Activated CD4-positive, alpha-beta T cell treated with anti-CD3 and anti-CD28 coated beads, Interleukin-2, amount 10 ng/mL, durations not matched to agents 7 days and 5 days (primary cell): ENCODE measurements at regions not wholly inside any gene's neighbourhood (a gene's known extent, or its start where the extent isn't known, plus 50 kb on each side); places are given as distances from the start of the nearest gene placed in this dataset.

ENCODE experiments used
- CTCF ChIA-PET: fragments of 350-600 bp; sonication (Branson Sonifier 250); formaldehyde crosslinking; loops from one replicate; lab custom pipeline; 2021; ENCODE audit warnings: antibody characterized with exemption; lab: Charles Lee
- POLR2A ChIA-PET: fragments of 350-600 bp; sonication (Branson Sonifier 250); formaldehyde crosslinking; loops from one replicate; lab custom pipeline; 2021; ENCODE audit warnings: antibody characterized with exemption; lab: Charles Lee
- DNase-seq: peaks from one replicate; pipeline ENCODE4 v3.0.0-alpha.2; 2020
- H3K27ac Mint-ChIP-seq: one replicate; pipeline ENCODE4 v1.8.0; 2021; ENCODE audit warnings: mild to moderate bottlenecking, moderate library complexity, mixed read lengths
- H3K27me3 Mint-ChIP-seq: one replicate; pipeline ENCODE4 v1.8.0; 2021; ENCODE audit warnings: mixed read lengths
- H3K36me3 Mint-ChIP-seq: one replicate; pipeline ENCODE4 v1.8.0; 2021; ENCODE audit warnings: low read depth, mixed read lengths
- H3K4me1 Mint-ChIP-seq: one replicate; pipeline ENCODE4 v1.8.0; 2021; ENCODE audit warnings: mixed read lengths
- H3K4me3 Mint-ChIP-seq: one replicate; pipeline ENCODE4 v1.8.0; 2021; ENCODE audit warnings: mild to moderate bottlenecking, moderate library complexity, mixed read lengths
- H3K9me3 Mint-ChIP-seq: one replicate; pipeline ENCODE4 v1.8.0; 2021; ENCODE audit warnings: mixed read lengths

DNA sequence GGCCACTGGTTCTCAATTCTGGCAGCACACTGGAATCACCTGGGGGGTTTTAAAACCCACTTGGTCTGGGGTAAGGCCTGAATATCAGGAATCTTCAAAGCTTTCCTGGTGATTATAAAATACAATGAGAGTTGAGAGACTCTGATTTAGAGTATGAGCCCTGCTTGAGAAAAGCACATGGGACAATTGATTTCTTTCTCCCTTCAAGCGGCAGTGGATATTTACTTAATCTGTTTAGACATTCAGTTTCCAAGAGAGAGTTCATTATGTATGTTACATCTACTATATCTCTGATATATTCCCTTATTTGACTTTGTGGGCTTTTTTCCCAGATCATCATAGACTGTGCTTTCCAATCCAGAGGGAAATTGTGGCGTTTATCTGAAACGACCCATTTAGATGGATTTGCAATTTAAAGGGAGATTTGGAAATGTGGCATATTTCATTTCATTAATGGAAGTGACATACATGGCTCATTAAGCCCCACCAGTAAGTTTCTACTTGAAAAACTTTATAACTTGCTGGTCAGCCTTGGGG lies 171.2 kb upstream of the PFN2 start:
- Mint-ChIP-seq H3K9me3 (no peaks in the 10 kb centered on the region), H3K4me3 (no peak overlapping the region), H3K27me3 (peaks cover 10% of the 10 kb centered on the region), H3K4me1 (no peaks in the 10 kb centered on the region), H3K27ac (no peak overlapping the region), H3K36me3 (no peaks in the 10 kb centered on the region)
- POLR2A ChIA-PET, result no interaction called here
- no peak for DNase-seq
- CTCF ChIA-PET, result no interaction called here

DNA sequence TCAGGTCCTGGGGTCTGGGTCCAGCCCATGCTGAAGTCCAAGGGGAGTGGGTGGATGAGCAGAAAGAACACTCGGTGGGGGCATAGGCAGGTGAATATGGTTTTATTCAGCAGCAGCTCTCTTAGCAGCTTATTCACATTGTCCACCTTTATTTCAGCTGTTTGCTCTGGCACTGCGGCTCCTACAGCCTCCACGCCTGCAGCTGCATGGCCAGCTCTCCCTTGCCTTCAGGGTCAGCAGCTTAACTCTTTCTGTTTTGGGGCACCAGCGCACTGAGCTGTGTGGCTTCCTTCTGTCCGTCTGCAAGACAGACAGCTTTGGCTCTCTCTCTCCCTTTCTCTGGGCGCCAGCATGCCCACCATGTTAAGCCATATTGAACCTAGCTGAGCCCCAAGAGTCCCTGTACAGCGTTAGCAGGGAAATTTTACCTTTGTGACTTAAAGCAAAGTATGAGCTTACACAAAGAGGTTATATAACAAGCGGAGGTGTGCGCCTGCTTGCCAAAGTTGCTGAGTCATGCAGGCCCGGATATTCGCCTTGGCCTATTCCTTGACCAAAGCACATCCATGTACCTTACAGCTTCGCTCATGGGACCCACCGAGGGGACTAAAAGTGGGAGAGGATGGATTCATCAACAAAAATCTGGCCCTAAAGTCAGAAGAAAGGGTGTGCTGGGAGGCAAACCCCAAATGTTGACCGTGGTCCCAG lies 170.1 kb upstream of the PFN2 start:
- POLR2A ChIA-PET, result no interaction called here
- CTCF ChIA-PET, result no interaction called here
- H3K27ac Mint-ChIP-seq, result no peak overlapping the region
- H3K36me3 Mint-ChIP-seq, result no peaks in the 10 kb centered on the region
- peaks cover 13% of the 10 kb centered on the region for H3K27me3 Mint-ChIP-seq
- no peaks in the 10 kb centered on the region for H3K9me3 Mint-ChIP-seq
- no peaks in the 10 kb centered on the region for H3K4me1 Mint-ChIP-seq
- no peak overlapping the region for H3K4me3 Mint-ChIP-seq
- no peak for DNase-seq

DNA sequence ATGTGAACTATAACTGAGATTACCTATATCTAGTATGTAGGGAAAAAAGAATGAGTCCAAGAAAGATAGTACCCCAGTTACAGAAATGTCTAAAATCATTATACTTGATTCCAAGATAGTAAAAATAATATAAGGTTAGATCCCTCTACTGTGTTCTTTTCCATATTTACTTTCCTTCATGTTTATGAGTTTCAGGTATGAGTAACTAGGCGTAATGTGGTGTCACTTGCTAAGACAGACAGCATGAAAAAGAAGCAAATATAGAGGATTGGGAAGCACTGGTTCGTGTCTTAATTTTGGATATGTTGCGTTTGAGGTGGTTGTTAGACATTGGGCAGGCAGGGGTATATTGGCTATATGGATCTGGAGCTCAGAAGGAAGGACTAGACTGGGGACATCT lies 168.1 kb upstream of the PFN2 start:
- Mint-ChIP-seq H3K27me3 (peaks cover 8% of the 10 kb centered on the region), H3K4me1 (no peaks in the 10 kb centered on the region), H3K4me3 (no peak overlapping the region), H3K9me3 (no peaks in the 10 kb centered on the region), H3K36me3 (no peaks in the 10 kb centered on the region), H3K27ac (no peak overlapping the region)
- CTCF ChIA-PET, result interaction anchor here (0.7 kb wide), 1 partner anchor 42 kb away, joined by 3 read pairs; no protein-coding TSS in a partner anchor
- POLR2A ChIA-PET, result no interaction called here
- no peak for DNase-seq

DNA sequence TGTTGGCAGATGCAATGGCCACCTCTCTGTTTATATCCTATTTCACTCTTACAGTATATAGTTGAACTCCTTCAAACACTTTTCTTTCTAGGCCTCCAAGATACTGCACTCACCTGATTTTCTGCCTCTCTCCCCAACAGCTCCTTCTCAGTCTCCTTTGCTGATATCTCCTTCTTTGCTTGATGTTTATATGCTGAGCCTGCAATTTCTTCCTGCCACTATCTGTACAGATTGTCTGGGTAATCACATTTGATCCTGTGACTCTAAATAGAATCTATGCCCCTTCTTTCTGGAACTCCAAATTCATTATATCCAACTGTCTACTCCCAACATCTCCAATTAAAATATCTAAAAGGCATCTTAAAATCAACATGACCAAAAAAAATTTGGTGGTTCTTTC lies 165.5 kb upstream of the PFN2 start:
- H3K9me3 Mint-ChIP-seq, result no peaks in the 10 kb centered on the region
- no peak for DNase-seq
- ChIA-PET CTCF (interaction anchor here (0.8 to 1.6 kb wide), 2 partner anchors 9 to 11 kb away, joined by 3 read pairs; no protein-coding TSS in a partner anchor), POLR2A (no interaction called here)
- H3K4me1 Mint-ChIP-seq, result no peaks in the 10 kb centered on the region
- H3K4me3 Mint-ChIP-seq, result no peak overlapping the region
- H3K36me3 Mint-ChIP-seq, result no peaks in the 10 kb centered on the region
- H3K27me3 Mint-ChIP-seq, result peaks cover 10% of the 10 kb centered on the region
- H3K27ac Mint-ChIP-seq, result no peak overlapping the region

DNA sequence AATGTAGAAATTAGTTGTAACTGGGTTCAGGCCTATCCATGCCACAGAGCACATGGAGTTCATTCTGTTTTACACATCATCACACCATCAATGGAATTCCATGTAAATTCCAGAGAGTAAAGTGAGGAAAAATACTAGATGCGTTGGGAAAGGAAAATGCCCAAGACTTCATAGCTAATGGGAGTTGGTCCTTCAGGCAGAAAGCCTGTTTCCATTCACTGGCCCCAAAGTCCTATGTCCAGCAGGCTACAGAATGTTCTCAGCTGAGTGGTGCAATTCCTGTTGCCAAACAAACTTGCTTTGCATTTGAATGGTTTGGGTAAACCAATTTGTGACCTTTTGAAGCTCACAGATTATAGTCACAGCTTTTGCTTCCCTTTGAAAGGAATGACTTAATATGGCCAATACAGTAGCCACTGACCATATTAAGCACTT lies 164.6 kb upstream of the PFN2 start:
- Mint-ChIP-seq H3K36me3 (no peaks in the 10 kb centered on the region), H3K9me3 (no peaks in the 10 kb centered on the region)
- CTCF ChIA-PET, result interaction anchor here (1.6 kb wide), 1 partner anchor 12 kb away, joined by 3 read pairs; no protein-coding TSS in a partner anchor

DNA sequence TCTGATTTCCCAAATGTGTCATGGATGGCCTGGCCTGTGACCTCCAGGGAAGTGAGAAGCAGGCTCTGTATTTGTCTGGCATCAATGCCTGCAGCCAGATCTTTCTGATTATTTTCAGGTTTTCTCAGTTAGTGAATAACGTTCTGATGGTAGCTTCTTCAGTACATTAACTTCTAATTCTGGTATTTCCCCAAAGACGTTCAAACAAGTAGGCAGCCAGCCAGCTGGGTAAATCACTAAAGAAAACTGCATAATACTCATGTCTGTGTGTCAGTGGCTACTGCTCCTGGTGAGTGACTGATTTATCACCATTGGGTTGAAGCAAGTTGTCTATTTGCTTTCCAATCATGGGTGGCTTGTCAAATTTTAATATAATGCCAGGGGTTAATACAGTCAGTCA lies 162.6 kb upstream of the PFN2 start:
- CTCF ChIA-PET, result no interaction called here
- no peak for DNase-seq
- no peaks in the 10 kb centered on the region for H3K4me1 Mint-ChIP-seq
- peaks cover 10% of the 10 kb centered on the region for H3K27me3 Mint-ChIP-seq
- H3K27ac Mint-ChIP-seq, result no peak overlapping the region
- H3K4me3 Mint-ChIP-seq, result no peak overlapping the region
- H3K9me3 Mint-ChIP-seq, result no peaks in the 10 kb centered on the region
- POLR2A ChIA-PET, result no interaction called here
- no peaks in the 10 kb centered on the region for H3K36me3 Mint-ChIP-seq

More for the DNA sequence above, 164.6 kb upstream of the PFN2 start:
- H3K27me3 Mint-ChIP-seq, result peaks cover 10% of the 10 kb centered on the region
- DNase-seq, result no peak
- H3K4me3 Mint-ChIP-seq, result no peak overlapping the region
- H3K4me1 Mint-ChIP-seq, result no peaks in the 10 kb centered on the region
- POLR2A ChIA-PET, result no interaction called here
- H3K27ac Mint-ChIP-seq, result no peak overlapping the region

DNA sequence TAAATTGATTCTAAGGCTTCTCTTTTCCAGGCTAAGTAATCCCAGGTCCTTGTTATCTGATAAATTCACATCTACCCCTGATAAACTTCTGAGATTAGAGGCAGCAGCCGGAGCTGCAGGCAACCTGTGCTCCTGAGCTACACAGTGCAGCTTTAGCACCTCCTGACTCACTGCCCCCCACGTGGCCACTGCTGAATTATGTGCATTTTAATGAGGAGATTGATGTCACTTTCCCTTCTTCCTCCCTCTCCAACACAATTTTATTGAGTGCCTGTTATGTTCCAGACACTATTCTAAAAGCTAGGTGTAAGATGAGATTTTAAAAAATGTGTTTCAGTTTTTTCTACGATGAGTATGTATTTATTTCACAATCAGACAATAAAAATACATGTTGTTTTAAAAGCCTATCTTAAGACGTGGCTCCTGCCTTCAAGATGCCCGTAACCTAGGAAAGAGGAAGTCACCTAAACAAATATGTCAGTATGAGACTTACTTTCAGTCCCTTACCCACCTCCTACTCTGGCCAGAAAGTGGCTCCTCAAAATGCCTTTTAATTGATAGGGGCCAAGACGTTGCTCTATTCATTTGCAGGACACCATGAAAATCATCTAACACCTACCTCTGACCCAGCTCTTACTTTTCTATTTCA lies 161.5 kb upstream of the PFN2 start:
- DNase-seq, result no peak
- Mint-ChIP-seq H3K36me3 (no peaks in the 10 kb centered on the region), H3K4me1 (no peaks in the 10 kb centered on the region), H3K27ac (no peak overlapping the region), H3K4me3 (no peak overlapping the region), H3K9me3 (no peaks in the 10 kb centered on the region), H3K27me3 (peaks cover 9% of the 10 kb centered on the region)
- CTCF ChIA-PET, result no interaction called here
- POLR2A ChIA-PET, result interaction anchor here (0.7 kb wide), 1 partner anchor 167 kb away, joined by 4 read pairs; no protein-coding TSS in a partner anchor

DNA sequence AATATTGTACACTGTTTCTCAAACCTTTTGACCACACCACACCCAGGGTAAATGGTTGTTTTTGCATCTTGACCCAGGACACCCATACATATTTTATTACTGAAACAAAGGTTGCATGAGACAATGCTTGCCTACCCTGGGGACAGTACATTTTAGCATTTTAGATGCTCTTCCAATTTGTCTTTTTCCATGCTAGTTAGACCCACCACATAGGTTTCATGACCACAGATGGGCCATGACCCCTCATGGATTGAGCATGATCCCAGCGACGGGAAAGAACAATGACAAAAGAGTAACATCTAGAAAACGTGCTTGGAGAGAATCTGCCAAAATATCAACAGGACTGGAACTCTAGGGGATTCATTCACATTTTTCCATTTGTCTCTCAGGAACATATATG lies 161.0 kb upstream of the PFN2 start:
- no peak overlapping the region for H3K27ac Mint-ChIP-seq
- no peaks in the 10 kb centered on the region for H3K4me1 Mint-ChIP-seq
- no peak overlapping the region for H3K4me3 Mint-ChIP-seq
- peaks cover 5% of the 10 kb centered on the region for H3K27me3 Mint-ChIP-seq
- POLR2A ChIA-PET, result interaction anchor here (0.7 kb wide), 1 partner anchor 166 kb away, joined by 4 read pairs; no protein-coding TSS in a partner anchor
- CTCF ChIA-PET, result no interaction called here
- H3K36me3 Mint-ChIP-seq, result no peaks in the 10 kb centered on the region
- no peak for DNase-seq
- H3K9me3 Mint-ChIP-seq, result no peaks in the 10 kb centered on the region

DNA sequence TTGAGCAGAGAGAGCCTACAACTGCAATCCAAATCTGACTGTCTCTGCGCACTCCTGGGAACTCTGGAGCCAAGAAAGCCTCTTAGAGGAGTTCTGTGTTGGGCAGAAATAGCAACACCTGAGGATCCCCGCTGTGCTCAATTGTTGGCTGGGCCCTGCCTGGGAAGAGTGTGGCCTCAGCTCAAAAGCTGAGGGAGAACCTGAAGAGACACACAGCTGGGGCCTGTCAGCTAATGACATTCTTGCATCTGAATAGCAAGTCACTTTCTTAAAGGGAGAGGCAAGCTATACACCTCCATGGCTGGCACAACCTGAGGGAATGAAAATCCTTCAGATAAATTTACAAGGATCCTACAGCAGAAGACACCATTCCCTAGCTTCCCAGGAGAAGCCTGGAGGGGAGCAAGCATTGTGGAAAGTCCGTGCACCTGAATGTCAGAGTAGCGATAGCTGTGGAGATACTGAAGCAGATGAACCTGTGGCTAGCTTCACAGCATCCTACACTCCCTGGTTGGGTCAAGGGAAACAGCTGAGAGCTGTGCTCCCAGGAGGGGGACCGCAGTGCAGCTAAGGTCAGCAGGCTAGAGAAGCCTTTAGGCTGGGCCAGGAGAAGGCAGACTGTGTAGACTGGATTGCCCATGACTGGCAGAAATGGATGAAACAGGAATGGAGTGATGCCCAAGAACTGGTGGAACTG lies 159.9 kb upstream of the PFN2 start:
- no peaks in the 10 kb centered on the region for H3K4me1 Mint-ChIP-seq
- ChIA-PET POLR2A (no interaction called here), CTCF (no interaction called here)
- no peak overlapping the region for H3K4me3 Mint-ChIP-seq
- H3K27me3 Mint-ChIP-seq, result peaks cover 7% of the 10 kb centered on the region
- H3K9me3 Mint-ChIP-seq, result no peaks in the 10 kb centered on the region
- H3K36me3 Mint-ChIP-seq, result no peaks in the 10 kb centered on the region
- H3K27ac Mint-ChIP-seq, result no peak overlapping the region
- DNase-seq, result no peak

DNA sequence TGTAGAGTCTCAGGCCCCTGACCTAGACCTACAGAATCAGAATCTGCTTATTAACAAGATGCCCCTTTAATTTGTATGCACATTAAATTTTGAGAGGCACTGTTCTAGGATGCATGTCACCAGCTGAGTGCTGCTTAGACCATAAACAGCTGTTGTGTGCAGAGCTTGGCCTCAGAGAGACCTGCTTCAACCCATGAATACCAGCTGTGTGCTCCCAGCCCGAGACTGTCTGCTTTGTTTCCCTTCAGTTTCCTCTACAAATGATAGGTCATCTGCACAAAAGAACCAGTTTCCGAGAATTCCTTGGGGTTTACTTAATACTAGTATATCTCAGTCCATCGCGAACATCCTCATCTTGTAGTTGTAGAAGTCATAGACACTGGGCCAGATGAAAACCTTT lies 158.5 kb upstream of the PFN2 start:
- CTCF ChIA-PET, result no interaction called here
- Mint-ChIP-seq H3K27ac (no peak overlapping the region), H3K27me3 (peaks cover 9% of the 10 kb centered on the region), H3K4me3 (no peak overlapping the region), H3K4me1 (no peaks in the 10 kb centered on the region), H3K36me3 (no peaks in the 10 kb centered on the region), H3K9me3 (no peaks in the 10 kb centered on the region)
- no peak for DNase-seq
- POLR2A ChIA-PET, result no interaction called here

DNA sequence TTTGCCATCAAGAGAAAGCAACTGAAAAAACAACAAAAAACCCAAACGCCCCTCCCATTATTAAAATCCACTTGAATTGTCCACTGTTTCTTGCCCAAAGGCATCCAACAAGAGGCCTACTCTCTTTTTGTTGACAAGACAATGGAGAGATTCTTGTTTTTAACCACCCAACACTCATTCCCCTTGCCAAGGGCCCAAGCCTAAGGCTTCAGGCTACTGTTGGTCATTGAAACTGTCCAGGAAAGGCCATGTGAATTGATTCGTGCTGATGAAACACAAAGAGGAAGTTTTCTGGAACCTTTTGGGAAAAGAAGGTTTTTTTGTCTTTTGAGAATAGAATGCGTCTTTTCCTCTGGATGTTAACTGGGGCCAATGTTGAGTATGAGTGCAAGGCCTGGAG lies 157.4 kb upstream of the PFN2 start:
- DNase-seq, result no peak
- CTCF ChIA-PET, result no interaction called here
- Mint-ChIP-seq H3K4me1 (no peaks in the 10 kb centered on the region), H3K27me3 (peaks cover 9% of the 10 kb centered on the region), H3K9me3 (no peaks in the 10 kb centered on the region), H3K36me3 (no peaks in the 10 kb centered on the region), H3K27ac (no peak overlapping the region), H3K4me3 (no peak overlapping the region)
- POLR2A ChIA-PET, result no interaction called here

DNA sequence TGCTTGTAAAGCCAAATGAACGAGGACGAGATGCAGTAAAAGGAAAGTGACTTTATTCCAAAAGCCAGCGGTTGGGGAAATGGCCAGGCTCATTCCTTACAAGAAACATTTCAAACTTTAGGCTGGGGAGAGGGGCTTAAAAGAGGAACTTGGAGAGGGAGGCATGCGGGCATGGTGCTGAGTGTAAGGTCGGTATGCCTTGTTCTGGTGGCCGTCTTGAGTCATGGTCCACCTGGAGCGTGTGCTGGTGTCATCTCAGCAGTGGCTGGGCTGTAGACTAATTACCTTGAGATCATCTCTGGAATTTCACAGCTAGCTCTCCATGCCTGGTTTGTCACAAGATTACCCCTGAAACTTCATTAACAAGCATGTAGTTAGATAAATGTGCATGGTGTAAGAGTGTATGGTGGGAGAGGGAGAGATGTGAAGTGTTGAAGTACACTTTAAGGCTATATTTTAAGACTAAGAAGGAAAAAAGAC lies 156.4 kb upstream of the PFN2 start:
- ChIA-PET CTCF (no interaction called here), POLR2A (no interaction called here)
- Mint-ChIP-seq H3K9me3 (no peaks in the 10 kb centered on the region), H3K36me3 (no peaks in the 10 kb centered on the region), H3K27me3 (peaks cover 9% of the 10 kb centered on the region), H3K4me3 (no peak overlapping the region), H3K27ac (no peak overlapping the region), H3K4me1 (no peaks in the 10 kb centered on the region)
- DNase-seq, result no peak

DNA sequence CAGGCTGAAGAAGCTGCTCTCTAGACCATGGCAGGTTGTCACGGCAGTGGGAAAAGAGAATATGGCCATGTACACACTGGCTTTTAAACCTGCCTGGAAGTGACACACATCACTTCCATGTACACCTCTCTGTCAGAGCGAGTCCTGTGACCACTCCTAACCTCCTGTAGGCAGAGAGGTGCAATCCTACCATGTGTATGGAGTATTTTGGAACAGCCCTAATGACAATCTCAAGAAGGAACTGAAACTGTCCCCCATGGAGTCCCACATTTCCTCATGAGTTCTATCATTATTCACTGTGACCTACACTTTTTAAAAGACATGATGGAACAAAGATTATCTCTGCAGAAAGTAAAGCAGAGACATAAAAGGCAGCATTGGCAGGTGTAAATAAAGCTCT lies 153.4 kb upstream of the PFN2 start:
- Mint-ChIP-seq H3K9me3 (no peaks in the 10 kb centered on the region), H3K4me1 (no peaks in the 10 kb centered on the region)

More for the DNA sequence above, 153.4 kb upstream of the PFN2 start:
- POLR2A ChIA-PET, result no interaction called here
- Mint-ChIP-seq H3K36me3 (no peaks in the 10 kb centered on the region), H3K27me3 (peaks cover 13% of the 10 kb centered on the region), H3K27ac (no peak overlapping the region), H3K4me3 (no peak overlapping the region)
- no peak for DNase-seq
- CTCF ChIA-PET, result no interaction called here
